WI38 (cell line): ENCODE measurements at regions not wholly inside any gene's neighbourhood (a gene's known extent, or its start where the extent isn't known, plus 50 kb on each side); places are given as distances from the start of the nearest gene placed in this dataset.

Experiments
- H3K4me3 ChIP-seq: 2 replicates; pipeline ENCODE4 v1.5.1; 2011; ENCODE audit warnings: low read depth, mild to moderate bottlenecking, control low read depth, low read length
- TF ChIP-seq, protein P1 (sequence below): IDR thresholded peaks from 2 replicates; pipeline ENCODE4 v1.5.1; 2012; ENCODE audit warnings: low read depth, mild to moderate bottlenecking, control low read depth, low read length

DNA sequence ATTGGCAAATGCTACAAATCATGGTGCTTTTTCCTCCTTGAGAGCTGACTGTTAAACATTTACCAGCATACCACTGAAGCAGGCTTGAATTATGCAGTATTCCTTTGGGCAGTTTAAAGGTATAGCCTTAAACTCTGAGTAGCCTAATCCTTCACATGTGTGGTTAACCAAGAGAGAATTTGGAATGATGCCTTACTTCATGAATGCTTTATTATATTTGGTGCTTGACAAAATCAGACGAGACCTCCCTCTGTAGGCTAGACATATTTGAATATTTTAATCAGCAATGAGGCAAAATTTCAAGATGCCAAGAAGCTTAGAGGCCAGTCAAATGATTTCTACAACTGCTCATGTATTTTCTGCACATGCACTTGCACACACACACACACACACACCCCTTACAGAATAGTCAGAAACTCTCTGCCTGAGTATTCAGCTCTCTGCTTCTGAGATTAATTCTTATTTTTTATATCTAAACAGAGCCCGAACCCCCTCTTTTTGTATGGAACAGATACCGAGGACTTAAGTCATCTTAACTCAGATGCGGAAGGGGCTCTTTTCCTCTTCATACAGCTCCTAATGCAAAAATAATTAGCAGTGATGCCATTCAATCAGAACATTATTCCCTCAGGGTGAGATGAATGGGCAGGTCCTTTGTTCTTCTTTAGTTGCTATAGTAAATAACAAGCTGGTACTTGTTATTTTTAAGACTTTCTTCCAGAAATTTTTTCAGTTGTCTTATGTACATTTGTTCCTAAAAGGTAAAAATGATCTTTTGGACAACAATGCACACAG, 195.5 kb upstream of the TMC3 start:
- TF ChIP-seq, protein P1, sequence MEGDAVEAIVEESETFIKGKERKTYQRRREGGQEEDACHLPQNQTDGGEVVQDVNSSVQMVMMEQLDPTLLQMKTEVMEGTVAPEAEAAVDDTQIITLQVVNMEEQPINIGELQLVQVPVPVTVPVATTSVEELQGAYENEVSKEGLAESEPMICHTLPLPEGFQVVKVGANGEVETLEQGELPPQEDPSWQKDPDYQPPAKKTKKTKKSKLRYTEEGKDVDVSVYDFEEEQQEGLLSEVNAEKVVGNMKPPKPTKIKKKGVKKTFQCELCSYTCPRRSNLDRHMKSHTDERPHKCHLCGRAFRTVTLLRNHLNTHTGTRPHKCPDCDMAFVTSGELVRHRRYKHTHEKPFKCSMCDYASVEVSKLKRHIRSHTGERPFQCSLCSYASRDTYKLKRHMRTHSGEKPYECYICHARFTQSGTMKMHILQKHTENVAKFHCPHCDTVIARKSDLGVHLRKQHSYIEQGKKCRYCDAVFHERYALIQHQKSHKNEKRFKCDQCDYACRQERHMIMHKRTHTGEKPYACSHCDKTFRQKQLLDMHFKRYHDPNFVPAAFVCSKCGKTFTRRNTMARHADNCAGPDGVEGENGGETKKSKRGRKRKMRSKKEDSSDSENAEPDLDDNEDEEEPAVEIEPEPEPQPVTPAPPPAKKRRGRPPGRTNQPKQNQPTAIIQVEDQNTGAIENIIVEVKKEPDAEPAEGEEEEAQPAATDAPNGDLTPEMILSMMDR, result no peak
- no peak overlapping the region for H3K4me3 ChIP-seq

DNA sequence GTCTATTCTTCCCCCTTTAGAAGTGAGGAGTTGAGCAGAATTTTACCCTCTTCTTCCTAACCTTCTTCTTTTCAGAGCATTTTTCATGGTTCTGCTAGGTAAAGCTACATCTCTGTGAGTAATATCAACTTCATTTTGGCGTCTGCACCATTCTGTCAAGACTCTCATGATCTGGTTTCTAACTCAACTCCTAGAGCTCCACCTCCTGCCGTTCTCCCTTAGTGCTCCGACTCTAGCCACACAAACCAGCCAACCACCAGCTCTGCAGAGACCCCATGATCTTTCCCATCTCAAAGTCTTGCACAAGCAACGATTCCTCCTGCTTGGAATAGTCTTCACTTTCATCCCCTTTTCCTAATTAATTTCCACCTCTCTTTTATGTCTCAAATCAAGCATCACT, 193.9 kb upstream of the TMC3 start:
- TF ChIP-seq, protein P1, result no peak
- H3K4me3 ChIP-seq, result no peak overlapping the region

DNA sequence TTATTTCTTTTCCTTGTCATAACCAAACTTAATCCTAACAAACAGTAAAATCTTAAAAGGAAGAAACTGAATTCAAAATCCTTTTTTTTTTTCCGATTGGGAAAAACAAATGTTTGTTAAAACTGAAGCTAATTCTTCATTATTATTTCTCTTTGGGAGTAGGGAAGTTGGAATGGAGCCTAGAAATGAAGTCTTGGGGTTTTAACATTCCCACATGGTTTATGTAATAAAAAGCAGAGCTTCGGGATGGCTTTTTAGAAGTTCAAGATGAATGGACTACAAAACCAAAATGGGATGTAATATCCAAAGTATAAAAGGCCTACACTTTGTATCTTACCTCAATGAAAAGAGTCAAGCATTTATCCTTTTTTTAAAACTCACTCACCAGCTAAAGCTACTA, 189.0 kb upstream of the TMC3 start:
- no peak overlapping the region for H3K4me3 ChIP-seq
- TF ChIP-seq, protein P1, result no peak

DNA sequence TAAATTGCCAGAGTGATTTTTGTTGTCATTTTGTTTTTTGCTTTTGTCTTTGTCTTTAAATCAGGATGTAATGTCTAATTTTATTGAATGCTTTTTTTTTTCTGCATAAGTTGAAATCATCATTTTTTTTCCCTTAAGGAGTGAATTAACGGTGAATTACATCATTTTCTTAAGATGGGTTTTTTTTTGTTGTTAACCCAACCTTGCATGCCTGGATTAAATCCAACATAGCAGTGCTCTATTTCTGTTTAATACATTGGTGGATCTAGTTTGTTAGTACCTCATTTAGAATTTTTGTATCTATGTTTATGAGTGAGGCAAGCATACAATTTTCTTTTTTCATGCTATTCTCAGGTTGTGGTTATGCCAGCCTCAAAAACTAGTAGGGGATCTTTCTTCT, 186.4 kb upstream of the TMC3 start:
- H3K4me3 ChIP-seq, result no peak overlapping the region
- TF ChIP-seq, protein P1, result no peak

DNA sequence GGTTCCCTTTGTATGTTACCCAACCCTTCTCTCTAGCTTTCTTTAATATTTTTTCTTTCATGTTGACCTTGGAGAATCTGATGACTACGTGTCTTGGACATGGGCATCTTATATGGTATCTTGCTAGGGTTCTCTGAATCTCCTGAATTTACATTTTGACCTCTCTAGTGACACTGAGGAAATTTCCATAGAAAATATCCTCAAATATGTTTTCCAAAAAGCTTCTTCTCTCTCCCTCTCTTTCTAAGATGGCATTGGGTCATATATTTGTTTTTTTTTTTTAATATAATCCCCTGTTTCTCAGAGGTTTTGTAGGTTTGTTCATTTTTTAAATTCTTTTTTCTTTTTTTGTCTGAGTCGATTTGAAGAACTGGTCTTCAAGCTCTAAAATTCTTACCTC, 184.0 kb upstream of the TMC3 start:
- TF ChIP-seq, protein P1, result no peak
- H3K4me3 ChIP-seq, result no peak overlapping the region

DNA sequence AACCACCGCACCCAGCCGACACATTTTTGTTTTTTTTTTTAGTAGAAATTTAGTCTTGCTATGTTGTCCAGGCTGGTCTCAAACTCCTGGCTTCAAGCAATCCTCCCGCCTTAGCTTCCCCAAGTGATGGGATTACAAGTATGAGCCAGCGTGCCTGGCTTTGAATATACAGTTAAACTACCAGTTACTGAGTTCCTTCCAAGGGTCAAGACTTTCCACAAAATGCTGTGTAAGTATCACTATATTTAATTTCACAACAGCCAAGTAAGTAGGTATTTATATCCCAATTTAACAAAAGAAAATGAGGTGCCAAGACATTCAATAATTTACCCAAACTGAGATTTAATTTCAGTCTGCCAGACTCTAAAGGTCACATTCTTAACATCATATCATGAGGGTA, 181.3 kb upstream of the TMC3 start:
- no peak overlapping the region for H3K4me3 ChIP-seq
- TF ChIP-seq, protein P1, result no peak

DNA sequence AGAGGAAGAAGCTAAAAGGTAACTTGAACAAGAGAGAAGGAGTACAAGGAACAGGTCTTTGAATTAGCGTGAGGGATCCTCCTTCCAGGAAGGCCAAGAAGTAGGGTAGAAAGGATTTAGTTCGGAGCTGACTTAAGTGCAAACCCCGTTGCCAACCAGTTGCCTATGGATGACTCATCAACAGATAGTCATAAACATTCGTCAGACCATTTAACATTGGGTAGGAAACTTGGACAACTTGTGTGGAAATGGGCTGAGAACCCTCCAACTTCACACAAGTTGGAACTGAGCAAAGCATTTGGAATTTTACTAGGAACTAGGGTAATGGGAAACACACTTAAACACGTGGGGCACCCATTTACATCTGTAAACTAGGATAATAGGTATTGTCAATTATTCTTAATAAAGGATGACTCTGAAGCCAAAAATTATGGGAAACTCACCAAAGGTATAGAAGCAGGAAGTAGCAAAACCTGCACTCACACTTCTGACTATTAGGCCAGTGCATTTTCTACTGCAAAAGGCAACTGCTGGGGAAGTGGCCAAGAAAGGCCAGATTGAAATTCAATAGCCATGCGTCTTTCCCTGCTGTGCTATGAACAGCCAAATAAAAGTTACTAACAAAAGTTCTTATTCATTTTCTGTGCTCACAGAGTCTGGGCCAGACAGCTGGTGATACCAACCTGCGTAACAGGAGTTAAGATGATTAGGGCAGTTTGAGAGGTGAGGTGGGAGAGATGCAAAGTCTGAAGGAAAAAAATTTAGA, 174.5 kb upstream of the TMC3 start:
- TF ChIP-seq, protein P1, result no peak

More for the DNA sequence above, 174.5 kb upstream of the TMC3 start:
- no peak overlapping the region for H3K4me3 ChIP-seq
